ENCODE measurements at regions not wholly inside any gene's neighbourhood (a gene's known extent, or its start where the extent isn't known, plus 50 kb on each side); places are given as distances from the start of the nearest gene placed in this dataset.

DNA sequence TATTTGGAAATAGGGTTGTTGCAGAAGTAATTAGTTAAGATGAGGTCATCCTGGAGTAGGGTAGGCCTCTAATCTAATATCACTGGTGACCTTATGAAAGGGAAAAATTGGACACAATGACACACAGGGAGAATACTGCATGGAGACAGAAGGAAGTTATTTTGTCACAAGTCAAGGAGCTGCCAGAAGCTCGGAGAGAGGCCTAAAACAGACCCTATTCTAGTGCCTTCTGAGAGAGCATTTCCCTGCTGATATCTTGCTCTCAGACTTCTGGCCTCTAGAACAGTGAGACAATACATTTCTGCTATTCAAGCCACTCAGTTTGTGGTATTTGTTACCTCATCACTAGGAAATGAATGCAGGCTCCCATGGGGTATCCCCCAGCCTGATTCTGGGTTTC, 332.9 kb downstream of the CSNK1G3 start:
- TF ChIP-seq ZFP30 (CRISPR knock-in tag; IDR thresholded peaks at IDR 0.05), result no peak
- TF ChIP-seq CSDC2 (CRISPR knock-in tag; IDR thresholded peaks at IDR 0.05), result no peak
- TF ChIP-seq, protein P1, sequence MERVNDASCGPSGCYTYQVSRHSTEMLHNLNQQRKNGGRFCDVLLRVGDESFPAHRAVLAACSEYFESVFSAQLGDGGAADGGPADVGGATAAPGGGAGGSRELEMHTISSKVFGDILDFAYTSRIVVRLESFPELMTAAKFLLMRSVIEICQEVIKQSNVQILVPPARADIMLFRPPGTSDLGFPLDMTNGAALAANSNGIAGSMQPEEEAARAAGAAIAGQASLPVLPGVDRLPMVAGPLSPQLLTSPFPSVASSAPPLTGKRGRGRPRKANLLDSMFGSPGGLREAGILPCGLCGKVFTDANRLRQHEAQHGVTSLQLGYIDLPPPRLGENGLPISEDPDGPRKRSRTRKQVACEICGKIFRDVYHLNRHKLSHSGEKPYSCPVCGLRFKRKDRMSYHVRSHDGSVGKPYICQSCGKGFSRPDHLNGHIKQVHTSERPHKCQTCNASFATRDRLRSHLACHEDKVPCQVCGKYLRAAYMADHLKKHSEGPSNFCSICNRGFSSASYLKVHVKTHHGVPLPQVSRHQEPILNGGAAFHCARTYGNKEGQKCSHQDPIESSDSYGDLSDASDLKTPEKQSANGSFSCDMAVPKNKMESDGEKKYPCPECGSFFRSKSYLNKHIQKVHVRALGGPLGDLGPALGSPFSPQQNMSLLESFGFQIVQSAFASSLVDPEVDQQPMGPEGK (CRISPR knock-in tag; IDR thresholded peaks at IDR 0.05; ENCODE audit: borderline replicate concordance), result no peak
- TF ChIP-seq ISL1 (CRISPR knock-in tag; IDR thresholded peaks at IDR 0.05), result no peak
- no peak for TF ChIP-seq BACH2 (CRISPR knock-in tag; IDR thresholded peaks at IDR 0.05; ENCODE audit: borderline replicate concordance)
- TF ChIP-seq ZC3H10 (CRISPR knock-in tag; IDR thresholded peaks at IDR 0.05), result no peak
- no peak for TF ChIP-seq TCF4 (CRISPR knock-in tag; IDR thresholded peaks at IDR 0.05; ENCODE audit: borderline replicate concordance)
- no peak for TF ChIP-seq RARB (CRISPR knock-in tag; IDR thresholded peaks at IDR 0.05)
- TF ChIP-seq, protein P2, sequence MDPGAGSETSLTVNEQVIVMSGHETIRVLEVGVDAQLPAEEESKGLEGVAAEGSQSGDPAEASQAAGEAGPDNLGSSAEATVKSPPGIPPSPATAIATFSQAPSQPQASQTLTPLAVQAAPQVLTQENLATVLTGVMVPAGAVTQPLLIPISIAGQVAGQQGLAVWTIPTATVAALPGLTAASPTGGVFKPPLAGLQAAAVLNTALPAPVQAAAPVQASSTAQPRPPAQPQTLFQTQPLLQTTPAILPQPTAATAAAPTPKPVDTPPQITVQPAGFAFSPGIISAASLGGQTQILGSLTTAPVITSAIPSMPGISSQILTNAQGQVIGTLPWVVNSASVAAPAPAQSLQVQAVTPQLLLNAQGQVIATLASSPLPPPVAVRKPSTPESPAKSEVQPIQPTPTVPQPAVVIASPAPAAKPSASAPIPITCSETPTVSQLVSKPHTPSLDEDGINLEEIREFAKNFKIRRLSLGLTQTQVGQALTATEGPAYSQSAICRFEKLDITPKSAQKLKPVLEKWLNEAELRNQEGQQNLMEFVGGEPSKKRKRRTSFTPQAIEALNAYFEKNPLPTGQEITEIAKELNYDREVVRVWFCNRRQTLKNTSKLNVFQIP (CRISPR knock-in tag; IDR thresholded peaks at IDR 0.05; ENCODE audit: borderline replicate concordance, low read depth), result no peak
- TF ChIP-seq, protein P3, sequence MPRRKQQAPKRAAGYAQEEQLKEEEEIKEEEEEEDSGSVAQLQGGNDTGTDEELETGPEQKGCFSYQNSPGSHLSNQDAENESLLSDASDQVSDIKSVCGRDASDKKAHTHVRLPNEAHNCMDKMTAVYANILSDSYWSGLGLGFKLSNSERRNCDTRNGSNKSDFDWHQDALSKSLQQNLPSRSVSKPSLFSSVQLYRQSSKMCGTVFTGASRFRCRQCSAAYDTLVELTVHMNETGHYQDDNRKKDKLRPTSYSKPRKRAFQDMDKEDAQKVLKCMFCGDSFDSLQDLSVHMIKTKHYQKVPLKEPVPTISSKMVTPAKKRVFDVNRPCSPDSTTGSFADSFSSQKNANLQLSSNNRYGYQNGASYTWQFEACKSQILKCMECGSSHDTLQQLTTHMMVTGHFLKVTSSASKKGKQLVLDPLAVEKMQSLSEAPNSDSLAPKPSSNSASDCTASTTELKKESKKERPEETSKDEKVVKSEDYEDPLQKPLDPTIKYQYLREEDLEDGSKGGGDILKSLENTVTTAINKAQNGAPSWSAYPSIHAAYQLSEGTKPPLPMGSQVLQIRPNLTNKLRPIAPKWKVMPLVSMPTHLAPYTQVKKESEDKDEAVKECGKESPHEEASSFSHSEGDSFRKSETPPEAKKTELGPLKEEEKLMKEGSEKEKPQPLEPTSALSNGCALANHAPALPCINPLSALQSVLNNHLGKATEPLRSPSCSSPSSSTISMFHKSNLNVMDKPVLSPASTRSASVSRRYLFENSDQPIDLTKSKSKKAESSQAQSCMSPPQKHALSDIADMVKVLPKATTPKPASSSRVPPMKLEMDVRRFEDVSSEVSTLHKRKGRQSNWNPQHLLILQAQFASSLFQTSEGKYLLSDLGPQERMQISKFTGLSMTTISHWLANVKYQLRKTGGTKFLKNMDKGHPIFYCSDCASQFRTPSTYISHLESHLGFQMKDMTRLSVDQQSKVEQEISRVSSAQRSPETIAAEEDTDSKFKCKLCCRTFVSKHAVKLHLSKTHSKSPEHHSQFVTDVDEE (CRISPR knock-in tag; IDR thresholded peaks at IDR 0.05), result no peak
- no peak for TF ChIP-seq ARNTL (CRISPR knock-in tag; IDR thresholded peaks at IDR 0.05; ENCODE audit: borderline replicate concordance, low read depth)
- TF ChIP-seq TOX (CRISPR knock-in tag; IDR thresholded peaks at IDR 0.05; ENCODE audit: borderline replicate concordance), result no peak
- no peak for TF ChIP-seq ESRRG (CRISPR knock-in tag; IDR thresholded peaks at IDR 0.05)
